SK-N-SH (cell line): ENCODE measurements at regions not wholly inside any gene's neighbourhood (a gene's known extent, or its start where the extent isn't known, plus 50 kb on each side); places are given as distances from the start of the nearest gene placed in this dataset.

Experiments used
- CTCF ChIA-PET: fragments of 300-600, 350-600 bp; formaldehyde crosslinking; extraction: SDS; loops from one replicate; lab custom pipeline; 2021; lab: Yijun Ruan, JAX
- POLR2A ChIA-PET: fragments of 350-600 bp; sonication (Branson Sonifier 250); formaldehyde crosslinking; extraction: SDS; loops from one replicate; lab custom pipeline; 2020; ENCODE audit warnings: antibody characterized with exemption, inconsistent platforms; lab: Yijun Ruan, JAX
- DNase-seq: peaks from one replicate; pipeline ENCODE4 v3.0.0; 2012
- H2AFZ ChIP-seq: fragments of 200-600 bp; sonication (generic); 2 replicates; pipeline ENCODE4 v1.8.1; 2016; ENCODE audit warnings: antibody characterized with exemption, mild to moderate bottlenecking, low read depth
- H3F3A ChIP-seq: fragments of 200-600 bp; sonication (generic); replicated peaks from 2 replicates; pipeline ENCODE3; 2016; ENCODE audit warnings: antibody characterized with exemption, mild to moderate bottlenecking; ENCODE audit not compliant: insufficient read depth
- H3K27ac ChIP-seq, 2 experiments: fragments of 200-500 bp in 1 of 2; fragments of 200-600 bp in 1 of 2; sonication (Bioruptor generic) in 1 of 2; sonication (generic), shearing (Covaris generic) in 1 of 2; 2 replicates each; pipeline versions ENCODE4 v1.5.1 to v1.6.1; 2014 to 2016; ENCODE audit warnings: low read depth in 2 of 2, inconsistent platforms in 1 of 2, low read length in 1 of 2, mild to moderate bottlenecking in 1 of 2, mixed read lengths in 1 of 2
- H3K27me3 ChIP-seq: fragments of 200-600 bp; sonication (generic), shearing (Covaris generic); 2 replicates; pipeline ENCODE4 v1.6.1; 2016; ENCODE audit warnings: mixed run types; ENCODE audit not compliant: insufficient read depth
- H3K36me3 ChIP-seq, 2 experiments: fragments of 200-500 bp in 1 of 2; fragments of 200-600 bp in 1 of 2; sonication (Bioruptor generic) in 1 of 2; sonication (generic) in 1 of 2; replicated peaks in 1 of 2; 2 replicates each; pipeline versions ENCODE3 to v1.5.1; 2014 to 2016; ENCODE audit warnings: low read length in 1 of 2, mild to moderate bottlenecking in 1 of 2; ENCODE audit not compliant: insufficient read depth in 2 of 2, control insufficient read depth in 1 of 2
- H3K4me1 ChIP-seq, 2 experiments: fragments of 200-500 bp in 1 of 2; fragments of 200-600 bp in 1 of 2; sonication (Bioruptor generic) in 1 of 2; sonication (generic), shearing (Covaris generic) in 1 of 2; 2 replicates each; pipeline versions ENCODE4 v1.5.1 to v1.6.1; 2014 to 2016; ENCODE audit warnings: low read depth in 1 of 2, low read length in 1 of 2, mixed run types in 1 of 2; ENCODE audit not compliant: insufficient read depth in 2 of 2, control insufficient read depth in 1 of 2
- H3K4me2 ChIP-seq: fragments of 200-600 bp; sonication (generic), shearing (Covaris generic); 2 replicates; pipeline ENCODE4 v1.6.1; 2017; ENCODE audit warnings: mixed run types
- H3K4me3 ChIP-seq, 2 experiments: fragments of 200-500 bp in 1 of 2; fragments of 200-600 bp in 1 of 2; sonication (Bioruptor generic) in 1 of 2; sonication (generic), shearing (Covaris generic) in 1 of 2; 2 replicates each; pipeline versions ENCODE4 v1.5.1 to v1.8.1; 2014 to 2016; ENCODE audit warnings: low read depth in 2 of 2, inconsistent platforms in 1 of 2, low read length in 1 of 2, mild to moderate bottlenecking in 1 of 2, mixed read lengths in 1 of 2, moderate library complexity in 1 of 2
- H3K79me2 ChIP-seq: fragments of 200-600 bp; sonication (generic); 2 replicates; pipeline ENCODE4 v1.8.1; 2017; ENCODE audit warnings: mild to moderate bottlenecking; ENCODE audit not compliant: insufficient read depth
- H3K9ac ChIP-seq: fragments of 200-600 bp; sonication (generic); 2 replicates; pipeline ENCODE4 v1.6.1; 2017; ENCODE audit warnings: mixed run types
- H3K9me2 ChIP-seq: fragments of 200-600 bp; sonication (generic); 2 replicates; pipeline ENCODE4 v1.6.1; 2017; ENCODE audit warnings: mixed run types
- H3K9me3 ChIP-seq: fragments of 200-600 bp; sonication (generic); 2 replicates; pipeline ENCODE4 v1.6.1; 2017; ENCODE audit warnings: mixed run types, mild to moderate bottlenecking, moderate library complexity
- H4K20me1 ChIP-seq: fragments of 200-600 bp; sonication (generic); 2 replicates; pipeline ENCODE4 v1.6.1; 2017; ENCODE audit warnings: mild to moderate bottlenecking, mixed run types; ENCODE audit not compliant: insufficient read depth
- CHD2 ChIP-seq: fragments of 150-350 bp; IDR thresholded peaks from 2 replicates; pipeline ENCODE4 v1.6.1; 2018; ENCODE audit warnings: low read length; ENCODE audit not compliant: partially characterized antibody
- ELF1 ChIP-seq: IDR thresholded peaks from 2 replicates; pipeline ENCODE4 v1.4.0; 2012
- FOSL2 ChIP-seq: IDR thresholded peaks from 2 replicates; pipeline ENCODE4 v1.4.0; 2012; ENCODE audit warnings: low read depth, mild to moderate bottlenecking, moderate library complexity, borderline replicate concordance
- FOXJ3 ChIP-seq: sonication (generic); formaldehyde crosslinking; IDR thresholded peaks from 2 replicates; pipeline ENCODE4 v1.5.1; 2020; ENCODE audit warnings: mild to moderate bottlenecking, missing genetic modification reagents
- JUND ChIP-seq: IDR thresholded peaks from 2 replicates; pipeline ENCODE4 v1.4.0; 2012
- NFIC ChIP-seq: IDR thresholded peaks from 2 replicates; pipeline ENCODE4 v1.4.0; 2012; ENCODE audit warnings: borderline replicate concordance
- NRF1 ChIP-seq: IDR thresholded peaks from 2 replicates; pipeline ENCODE4 v1.6.1; 2012; ENCODE audit warnings: low read depth, mild to moderate bottlenecking, low read length
- POLR2AphosphoS5 ChIP-seq: IDR thresholded peaks from 2 replicates; pipeline ENCODE4 v1.6.1; 2012; ENCODE audit warnings: low read depth, low read length
- RAD21 ChIP-seq: IDR thresholded peaks from 2 replicates; pipeline ENCODE4 v1.6.1; 2012; ENCODE audit warnings: mild to moderate bottlenecking, low read length
- RCOR1 ChIP-seq: fragments of 150-350 bp; IDR thresholded peaks from 2 replicates; pipeline ENCODE4 v1.6.1; 2017; ENCODE audit warnings: antibody characterized with exemption, low read length
- TCF12 ChIP-seq: IDR thresholded peaks from 2 replicates; pipeline ENCODE4 v1.4.0; 2012
- TEAD4 ChIP-seq: IDR thresholded peaks from 2 replicates; pipeline ENCODE4 v1.4.0; 2012; ENCODE audit warnings: mild to moderate bottlenecking, borderline replicate concordance; ENCODE audit not compliant: insufficient read depth
- ZBTB33 ChIP-seq: IDR thresholded peaks from 2 replicates; pipeline ENCODE4 v1.4.0; 2012; ENCODE audit warnings: low read depth, borderline replicate concordance
- whole genome bisulfite sequencing: methylation state at CpG from one replicate; pipeline ENCODE4 v1.1.6; 2017; ENCODE audit warnings: low lambda C conversion rate; 5-methylcytosine and 5-hydroxymethylcytosine counted together
- TF ChIP-seq, protein P1 (sequence below): fragments of 150-350 bp; IDR thresholded peaks from 2 replicates; pipeline ENCODE4 v1.6.1; 2016; ENCODE audit warnings: mild to moderate bottlenecking, low read depth, low read length

- TF ChIP-seq CHD2: no peak
These were observed 131.4 kb upstream of the CCDC68 start (continued) for GRCh38 chr18:55090564-55091188.

DNA sequence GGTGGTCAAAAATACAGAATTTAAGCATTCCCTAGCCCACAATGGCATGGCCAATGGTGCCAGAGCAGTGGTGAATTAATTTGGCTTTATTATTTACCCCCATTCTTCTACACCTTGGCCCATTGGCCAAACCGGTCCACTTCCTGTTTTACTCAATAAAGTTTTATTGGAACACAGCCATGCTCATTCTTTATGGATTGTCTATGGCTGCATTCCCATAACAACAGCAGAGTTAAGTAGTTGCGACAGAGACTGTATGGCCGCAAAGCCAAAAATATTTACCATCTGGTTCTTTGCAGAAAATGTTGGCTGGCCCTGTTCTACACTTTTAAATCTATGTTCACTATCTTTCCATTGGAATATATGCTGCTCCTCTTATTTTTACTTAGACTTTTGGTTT, 130.3 kb upstream of the CCDC68 start:
- Histone ChIP-seq H3K27ac (no peak overlapping the region), H4K20me1 (no peaks in the 10 kb centered on the region), H3K4me3 (no peak overlapping the region), H3K9ac (no peak overlapping the region), H3K9me2 (no peaks in the 10 kb centered on the region), H3K27me3 (no peaks in the 10 kb centered on the region), H2AFZ (no peak overlapping the region; the same call in 1 of the 2 replicates), H3K79me2 (no peaks in the 10 kb centered on the region), H3K4me1 (peaks cover 15% of the 10 kb centered on the region in 2 experiments; a peak in 3 of 4 replicates), H3K9me3 (no peaks in the 10 kb centered on the region), H3K36me3 (no peaks in the 10 kb centered on the region), H3F3A (peaks cover 21% of the 10 kb centered on the region), H3K4me2 (no peak overlapping the region)
- TF ChIP-seq, protein P1, sequence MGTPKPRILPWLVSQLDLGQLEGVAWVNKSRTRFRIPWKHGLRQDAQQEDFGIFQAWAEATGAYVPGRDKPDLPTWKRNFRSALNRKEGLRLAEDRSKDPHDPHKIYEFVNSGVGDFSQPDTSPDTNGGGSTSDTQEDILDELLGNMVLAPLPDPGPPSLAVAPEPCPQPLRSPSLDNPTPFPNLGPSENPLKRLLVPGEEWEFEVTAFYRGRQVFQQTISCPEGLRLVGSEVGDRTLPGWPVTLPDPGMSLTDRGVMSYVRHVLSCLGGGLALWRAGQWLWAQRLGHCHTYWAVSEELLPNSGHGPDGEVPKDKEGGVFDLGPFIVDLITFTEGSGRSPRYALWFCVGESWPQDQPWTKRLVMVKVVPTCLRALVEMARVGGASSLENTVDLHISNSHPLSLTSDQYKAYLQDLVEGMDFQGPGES: no peak
- TF ChIP-seq ELF1: 0 out of 2 replicates have a peak, but pooled peaks have one; percentile 18
- DNase-seq: no peak
- 100% methylated on average over 3 of the region's 3 CpGs for WGBS
- ChIA-PET POLR2A (no interaction called here), CTCF (no interaction called here)

GRCh38 chr18:55088561-55088960, 129.3 kb upstream of the CCDC68 start:
- POLR2A ChIA-PET: no interaction called here
- H4K20me1 ChIP-seq: no peaks in the 10 kb centered on the region
- peaks cover 21% of the 10 kb centered on the region for H3F3A ChIP-seq
- H3K36me3 ChIP-seq: no peaks in the 10 kb centered on the region
- no peak for DNase-seq
- H2AFZ ChIP-seq: 0 out of 2 replicates have a peak overlapping the region, but pooled peaks have one; percentile 1
- WGBS: 60% methylated on average over 3 of the region's 3 CpGs
- no peak overlapping the region for H3K4me2 ChIP-seq
- no peaks in the 10 kb centered on the region for H3K79me2 ChIP-seq
- CTCF ChIA-PET: interaction anchor here (0.8 kb wide), 1 partner anchor 146 kb away, joined by 3 read pairs; no protein-coding TSS in a partner anchor
- peaks cover 15% of the 10 kb centered on the region in 2 experiments; a peak in 3 of 4 replicates for H3K4me1 ChIP-seq
- H3K27ac ChIP-seq: peak overlapping the region; percentile 18 to 65; a peak in 3 of 4 replicates
- H3K4me3 ChIP-seq: no peak overlapping the region
- no peaks in the 10 kb centered on the region for H3K9me2 ChIP-seq
- no peaks in the 10 kb centered on the region for H3K9me3 ChIP-seq
- H3K9ac ChIP-seq: no peak overlapping the region
- TF ChIP-seq NRF1 (no peak), POLR2AphosphoS5 (no peak), RCOR1 (0 out of 2 replicates have a peak, but pooled peaks have one; percentile 18)
- H3K27me3 ChIP-seq: no peaks in the 10 kb centered on the region

GRCh38 chr18:55088000-55088401, 128.7 kb upstream of the CCDC68 start:
- H3K9me3 ChIP-seq: no peaks in the 10 kb centered on the region
- no peak for DNase-seq
- ChIA-PET POLR2A (no interaction called here), CTCF (interaction anchor here (0.8 kb wide), 1 partner anchor 146 kb away, joined by 3 read pairs; no protein-coding TSS in a partner anchor)
- H3K36me3 ChIP-seq: no peaks in the 10 kb centered on the region
- no peak overlapping the region for H3K9ac ChIP-seq
- TF ChIP-seq NFIC (0 out of 2 replicates have a peak, but pooled peaks have one; percentile 5), ZBTB33 (no peak), FOXJ3 (no peak), RAD21 (no peak), TEAD4 (no peak), JUND (0 out of 2 replicates have a peak, but pooled peaks have one; percentile 20), TCF12 (peak; percentile 31; the same call in 1 of the 2 replicates), RCOR1 (no peak), FOSL2 (0 out of 2 replicates have a peak, but pooled peaks have one; percentile 9)
- no peaks in the 10 kb centered on the region for H4K20me1 ChIP-seq
- 36% methylated on average over 2 of the region's 2 CpGs for WGBS
- 0 out of 2 replicates have a peak overlapping the region, but pooled peaks have one; percentile 1 for H2AFZ ChIP-seq
- H3K27ac ChIP-seq: peak overlapping the region in 1 of 2 experiments; percentile 65; a peak in 2 of 4 replicates
- H3F3A ChIP-seq: peaks cover 21% of the 10 kb centered on the region
- H3K79me2 ChIP-seq: no peaks in the 10 kb centered on the region
- no peaks in the 10 kb centered on the region for H3K27me3 ChIP-seq
- H3K4me1 ChIP-seq: peaks cover 15% of the 10 kb centered on the region in 2 experiments; a peak in 3 of 4 replicates
- no peak overlapping the region for H3K4me3 ChIP-seq
- H3K9me2 ChIP-seq: no peaks in the 10 kb centered on the region
- no peak overlapping the region for H3K4me2 ChIP-seq
